HG03196 (cell line): ENCODE measurements at regions not wholly inside any gene's neighbourhood (a gene's known extent, or its start where the extent isn't known, plus 50 kb on each side); places are given as distances from the start of the nearest gene placed in this dataset.

Source experiments
- ATAC-seq: cut with Tn5 transposase; IDR thresholded peaks from one replicate; pipeline ENCODE4 v1.9.1; 2021; ENCODE audit not compliant: unreplicated experiment

GRCh38 chr4:98210281-98210680 lies 50.9 kb upstream of the RAP1GDS1 start:
- no peak for ATAC-seq

GRCh38 chr4:98209111-98209510 lies 52.1 kb upstream of the RAP1GDS1 start:
- ATAC-seq = no peak

GRCh38 chr4:98204236-98204553 lies 57.0 kb upstream of the RAP1GDS1 start:
- peak; percentile 60 for ATAC-seq

- peak; percentile 78 for ATAC-seq
These were observed 57.6 kb upstream of the RAP1GDS1 start for GRCh38 chr4:98203332-98204235.

GRCh38 chr4:98202907-98203306 lies 58.3 kb upstream of the RAP1GDS1 start:
- no peak for ATAC-seq

- ATAC-seq = no peak
These were observed 56.0 kb upstream of the STPG2 start for GRCh38 chr4:98199247-98199646.

GRCh38 chr4:98195005-98195404 lies 51.7 kb upstream of the STPG2 start:
- ATAC-seq = no peak

GRCh38 chr4:98193459-98194105 lies 50.3 kb upstream of the STPG2 start:
- ATAC-seq = no peak
